ENCODE measurements at regions not wholly inside any gene's neighbourhood (a gene's known extent, or its start where the extent isn't known, plus 50 kb on each side); places are given as distances from the start of the nearest gene placed in this dataset.

DNA sequence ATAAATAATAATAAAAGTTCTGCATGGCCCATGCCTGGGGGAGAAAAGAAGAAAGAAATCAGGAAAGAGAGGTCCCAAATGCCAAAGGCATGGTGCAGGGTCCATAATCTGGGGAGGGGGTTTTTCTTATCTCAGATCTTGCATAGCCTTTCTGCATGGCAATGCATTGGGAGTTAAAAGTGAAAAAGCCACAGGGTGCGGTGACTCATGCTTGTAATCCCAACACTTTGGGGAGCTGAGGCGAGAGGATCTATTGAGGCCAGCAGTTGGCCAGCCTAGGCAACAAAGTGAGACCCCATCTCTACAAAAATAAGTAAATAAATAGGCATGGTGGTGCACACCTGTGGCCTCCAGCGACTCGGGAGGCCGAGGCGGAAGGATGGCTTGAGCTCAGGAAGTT lies 76.8 kb upstream of the GATA2 start:
- Histone ChIP-seq H3K4me3 (ENCODE audit: control extremely low read depth in 1 of 5, extremely low read depth in 1 of 5, insufficient read depth in 1 of 5, low read depth in 2 of 5, low read length in 4 of 5) (no peak overlapping the region), H3K27me3 (replicated peaks in 1 of 4; ENCODE audit: control extremely low read depth in 1 of 4, control insufficient read depth in 3 of 4, insufficient read depth in 4 of 4, low read length in 3 of 4) (peaks cover 0 to 9% (median 5%) of the 10 kb centered on the region in 4 experiments), H3K36me3 (replicated peaks in 1 of 2; ENCODE audit: control extremely low read depth in 1 of 2, control insufficient read depth in 1 of 2, extremely low read depth in 1 of 2, insufficient read depth in 2 of 2, low read length in 1 of 2) (no peaks in the 10 kb centered on the region), H3K9ac (ENCODE audit: low read length) (no peak overlapping the region), H3K4me2 (replicated peaks; ENCODE audit: low read depth, low read length, poor library complexity, severe bottlenecking) (no peak overlapping the region), H2AFZ (ENCODE audit: insufficient read depth, low read depth, low read length, poor library complexity, severe bottlenecking) (no peak overlapping the region), H3K27ac (ENCODE audit: low read length in 2 of 2) (no peak overlapping the region), H3K79me2 (ENCODE audit: control insufficient read depth, insufficient read depth, low read length) (no peaks in the 10 kb centered on the region), H4K20me1 (ENCODE audit: control insufficient read depth, insufficient read depth, low read length, poor library complexity, severe bottlenecking) (no peaks in the 10 kb centered on the region), H3K9me3 (ENCODE audit: control extremely low read depth in 1 of 3, control insufficient read depth in 2 of 3, insufficient read depth in 1 of 3, low read length in 2 of 3) (peaks cover 0 to 3% (median 0%) of the 10 kb centered on the region in 3 donors), H3K4me1 (ENCODE audit: control insufficient read depth in 2 of 2, insufficient read depth in 2 of 2, low read length in 2 of 2) (no peaks in the 10 kb centered on the region)
- POLR2A ChIA-PET, result no interaction called here
- CTCF ChIA-PET, result no interaction called here
- 88% methylated on average over 1 of the region's 6 CpGs for WGBS (ENCODE audit: insufficient coverage)
- H3K27ac Mint-ChIP-seq, result no peak overlapping the region
- ATAC-seq (ENCODE audit: low read depth) (no peak), DNase-seq (no peak)
- no peak for TF ChIP-seq CTCF (IDR thresholded peaks at IDR 0.05)
- TF ChIP-seq EZH2 (IDR thresholded peaks at IDR 0.05; ENCODE audit: borderline replicate concordance, insufficient read depth, low read depth, low read length, poor library complexity, severe bottlenecking), result no peak
- no peaks in the 10 kb centered on the region for H3K4me1 Mint-ChIP-seq
- no peaks in the 10 kb centered on the region for H3K9me3 Mint-ChIP-seq (ENCODE audit: insufficient read depth)
- H3K4me3 Mint-ChIP-seq, result no peak overlapping the region
- peaks cover 31% of the 10 kb centered on the region for H3K27me3 Mint-ChIP-seq
- intact Hi-C loops (cut with micrococcal nuclease), result no loop called here

GRCh38 chr3:128568602-128569490 lies 75.8 kb upstream of the GATA2 start:
- WGBS (ENCODE audit: insufficient coverage), result 100% methylated on average over 2 of the region's 17 CpGs
- no peak overlapping the region for H3K4me3 Mint-ChIP-seq
- intact Hi-C loops (cut with micrococcal nuclease), result no loop called here
- Histone ChIP-seq H3K9ac (ENCODE audit: low read length) (no peak overlapping the region), H3K4me2 (replicated peaks; ENCODE audit: low read depth, low read length, poor library complexity, severe bottlenecking) (no peak overlapping the region), H4K20me1 (ENCODE audit: control insufficient read depth, insufficient read depth, low read length, poor library complexity, severe bottlenecking) (no peaks in the 10 kb centered on the region), H3K4me3 (ENCODE audit: control extremely low read depth in 1 of 5, extremely low read depth in 1 of 5, insufficient read depth in 1 of 5, low read depth in 2 of 5, low read length in 4 of 5) (no peak overlapping the region), H3K9me3 (ENCODE audit: control extremely low read depth in 1 of 3, control insufficient read depth in 2 of 3, insufficient read depth in 1 of 3, low read length in 2 of 3) (peaks cover 0 to 3% (median 0%) of the 10 kb centered on the region in 3 donors), H3K27me3 (replicated peaks in 1 of 4; ENCODE audit: control extremely low read depth in 1 of 4, control insufficient read depth in 3 of 4, insufficient read depth in 4 of 4, low read length in 3 of 4) (peaks cover 0 to 9% (median 3%) of the 10 kb centered on the region in 4 experiments), H3K27ac (ENCODE audit: low read length in 2 of 2) (no peak overlapping the region), H2AFZ (ENCODE audit: insufficient read depth, low read depth, low read length, poor library complexity, severe bottlenecking) (no peak overlapping the region), H3K79me2 (ENCODE audit: control insufficient read depth, insufficient read depth, low read length) (no peaks in the 10 kb centered on the region), H3K4me1 (ENCODE audit: control insufficient read depth in 2 of 2, insufficient read depth in 2 of 2, low read length in 2 of 2) (no peaks in the 10 kb centered on the region), H3K36me3 (replicated peaks in 1 of 2; ENCODE audit: control extremely low read depth in 1 of 2, control insufficient read depth in 1 of 2, extremely low read depth in 1 of 2, insufficient read depth in 2 of 2, low read length in 1 of 2) (no peaks in the 10 kb centered on the region)
- ATAC-seq (ENCODE audit: low read depth), result no peak
- H3K4me1 Mint-ChIP-seq, result no peaks in the 10 kb centered on the region
- peaks cover 25% of the 10 kb centered on the region for H3K27me3 Mint-ChIP-seq
- ChIA-PET CTCF (no interaction called here), POLR2A (no interaction called here)
- DNase-seq, result no peak
- TF ChIP-seq CTCF (IDR thresholded peaks at IDR 0.05) (no peak), EZH2 (IDR thresholded peaks at IDR 0.05; ENCODE audit: borderline replicate concordance, insufficient read depth, low read depth, low read length, poor library complexity, severe bottlenecking) (no peak)
- H3K27ac Mint-ChIP-seq, result no peak overlapping the region
- no peaks in the 10 kb centered on the region for H3K9me3 Mint-ChIP-seq (ENCODE audit: insufficient read depth)
